ENCODE measurements at regions not wholly inside any gene's neighbourhood (a gene's known extent, or its start where the extent isn't known, plus 50 kb on each side); places are given as distances from the start of the nearest gene placed in this dataset.

GRCh38 chr14:101460521-101460920, 100.8 kb upstream of the DIO3 start:
- no peaks in the 10 kb centered on the region for H3K36me3 Mint-ChIP-seq (ENCODE audit: low read depth)
- peaks cover 63% of the 10 kb centered on the region for H3K27me3 Mint-ChIP-seq (ENCODE audit: low read depth)
- TF ChIP-seq, protein P1, sequence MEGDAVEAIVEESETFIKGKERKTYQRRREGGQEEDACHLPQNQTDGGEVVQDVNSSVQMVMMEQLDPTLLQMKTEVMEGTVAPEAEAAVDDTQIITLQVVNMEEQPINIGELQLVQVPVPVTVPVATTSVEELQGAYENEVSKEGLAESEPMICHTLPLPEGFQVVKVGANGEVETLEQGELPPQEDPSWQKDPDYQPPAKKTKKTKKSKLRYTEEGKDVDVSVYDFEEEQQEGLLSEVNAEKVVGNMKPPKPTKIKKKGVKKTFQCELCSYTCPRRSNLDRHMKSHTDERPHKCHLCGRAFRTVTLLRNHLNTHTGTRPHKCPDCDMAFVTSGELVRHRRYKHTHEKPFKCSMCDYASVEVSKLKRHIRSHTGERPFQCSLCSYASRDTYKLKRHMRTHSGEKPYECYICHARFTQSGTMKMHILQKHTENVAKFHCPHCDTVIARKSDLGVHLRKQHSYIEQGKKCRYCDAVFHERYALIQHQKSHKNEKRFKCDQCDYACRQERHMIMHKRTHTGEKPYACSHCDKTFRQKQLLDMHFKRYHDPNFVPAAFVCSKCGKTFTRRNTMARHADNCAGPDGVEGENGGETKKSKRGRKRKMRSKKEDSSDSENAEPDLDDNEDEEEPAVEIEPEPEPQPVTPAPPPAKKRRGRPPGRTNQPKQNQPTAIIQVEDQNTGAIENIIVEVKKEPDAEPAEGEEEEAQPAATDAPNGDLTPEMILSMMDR (IDR thresholded peaks at IDR 0.05; ENCODE audit: unreplicated experiment in 3 of 3): no peak
- H3K4me3 Mint-ChIP-seq: no peak overlapping the region
- H3K4me1 Mint-ChIP-seq: peaks cover 11% of the 10 kb centered on the region
- H3K9me3 Mint-ChIP-seq: peaks cover 2% of the 10 kb centered on the region
- no peak overlapping the region for H3K27ac Mint-ChIP-seq

GRCh38 chr14:101460986-101461750, 100.1 kb upstream of the DIO3 start:
- Mint-ChIP-seq H3K36me3 (ENCODE audit: low read depth) (no peaks in the 10 kb centered on the region), H3K27me3 (ENCODE audit: low read depth) (peaks cover 61% of the 10 kb centered on the region)

DNA sequence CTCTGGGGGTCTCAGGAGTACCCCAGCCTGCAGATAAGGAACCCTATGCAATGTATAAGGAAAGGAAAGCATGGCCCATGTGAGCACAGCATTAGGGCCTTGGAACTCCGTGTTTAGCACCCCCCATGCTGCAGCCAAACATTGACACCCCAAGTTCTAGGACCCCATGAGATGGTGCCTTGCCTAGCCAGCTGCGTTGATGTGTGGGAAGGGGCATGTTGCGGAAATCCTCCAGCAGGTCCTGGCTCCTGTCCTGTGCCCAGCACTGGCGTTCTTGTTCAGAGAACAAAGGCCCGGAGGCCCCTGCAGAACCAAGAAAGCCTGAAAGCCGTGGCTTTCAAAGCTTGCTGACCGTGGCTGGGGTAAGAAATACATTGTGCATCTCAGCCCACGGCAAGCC, 99.4 kb upstream of the DIO3 start:
- Mint-ChIP-seq H3K27ac (no peak overlapping the region), H3K4me3 (no peak overlapping the region), H3K36me3 (ENCODE audit: low read depth) (no peaks in the 10 kb centered on the region), H3K4me1 (peaks cover 3% of the 10 kb centered on the region), H3K9me3 (no peaks in the 10 kb centered on the region), H3K27me3 (ENCODE audit: low read depth) (peaks cover 53% of the 10 kb centered on the region)
- TF ChIP-seq, protein P1 (IDR thresholded peaks at IDR 0.05; ENCODE audit: unreplicated experiment in 3 of 3): no peak

More at GRCh38 chr14:101460986-101461750, 100.1 kb upstream of the DIO3 start:
- Mint-ChIP-seq H3K4me3 (no peak overlapping the region), H3K4me1 (peaks cover 11% of the 10 kb centered on the region), H3K9me3 (no peaks in the 10 kb centered on the region), H3K27ac (no peak overlapping the region)
- TF ChIP-seq, protein P1 (IDR thresholded peaks at IDR 0.05; ENCODE audit: unreplicated experiment in 3 of 3): no peak

DNA sequence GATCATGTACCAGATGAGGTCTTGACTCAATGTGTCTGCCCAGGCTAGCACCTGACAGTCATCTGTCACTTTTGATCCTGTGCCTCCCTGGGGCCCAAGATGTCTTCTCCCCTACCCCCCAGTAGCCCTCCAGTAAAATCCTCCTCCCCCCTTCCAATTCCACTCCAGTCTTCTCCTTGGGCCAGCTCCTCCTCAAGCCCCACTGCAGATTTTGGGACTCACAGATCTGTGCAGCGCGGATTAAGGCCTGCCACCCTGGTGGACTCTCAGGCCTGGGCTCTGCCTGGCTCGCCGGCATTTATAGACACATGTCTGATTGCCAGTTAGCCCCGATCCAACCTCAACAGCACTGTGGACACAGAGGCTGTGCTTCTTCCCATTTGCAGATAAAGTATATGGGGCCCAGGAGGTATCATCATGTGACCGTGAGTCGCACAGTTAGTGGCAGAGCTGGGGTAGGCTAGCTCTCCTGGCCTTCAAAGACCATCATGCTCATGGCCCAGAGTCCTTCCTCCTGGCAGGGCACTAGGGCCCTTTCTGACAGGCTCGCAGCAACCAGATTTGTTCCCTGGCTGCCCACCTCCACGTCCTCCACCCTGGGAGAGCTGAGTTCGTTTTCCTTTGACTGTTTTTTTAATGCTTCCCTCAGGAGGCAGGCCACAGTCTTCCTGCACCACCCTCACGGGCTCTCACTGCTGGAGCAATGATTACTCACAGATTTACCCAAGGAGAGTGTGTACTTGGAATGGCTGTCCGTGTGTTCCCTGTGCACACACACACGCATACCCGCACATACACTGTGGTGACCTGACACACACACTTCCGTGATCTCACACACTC, 98.3 kb upstream of the DIO3 start:
- TF ChIP-seq, protein P1 (IDR thresholded peaks at IDR 0.05; ENCODE audit: unreplicated experiment in 3 of 3): no peak
- H3K9me3 Mint-ChIP-seq: no peaks in the 10 kb centered on the region
- no peaks in the 10 kb centered on the region for H3K4me1 Mint-ChIP-seq
- H3K27ac Mint-ChIP-seq: no peak overlapping the region
- no peak overlapping the region for H3K4me3 Mint-ChIP-seq
- no peaks in the 10 kb centered on the region for H3K36me3 Mint-ChIP-seq (ENCODE audit: low read depth)
- H3K27me3 Mint-ChIP-seq (ENCODE audit: low read depth): peaks cover 49% of the 10 kb centered on the region

DNA sequence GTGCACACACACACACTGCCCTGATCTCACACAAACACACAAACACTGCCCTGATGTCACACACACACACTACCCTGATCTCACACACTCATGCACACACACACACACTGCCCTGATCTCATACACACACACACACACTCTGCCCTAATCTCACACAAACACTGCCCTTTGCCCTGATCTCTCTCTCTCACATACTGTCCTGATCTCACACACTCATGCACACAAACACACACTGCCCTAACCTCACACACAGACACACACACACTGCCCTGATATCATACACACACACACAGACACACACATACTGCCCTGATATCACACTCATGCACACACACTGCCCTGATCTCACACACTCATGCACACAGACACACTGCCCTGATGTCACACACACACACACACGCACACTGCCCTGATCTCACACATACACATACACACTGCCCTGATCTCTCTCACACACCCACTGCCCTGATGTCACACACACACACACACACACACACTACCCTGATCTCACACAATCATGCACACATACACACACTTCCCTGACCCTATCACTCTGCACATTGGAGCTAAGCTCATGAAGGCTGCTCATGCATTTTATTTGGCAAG, 97.6 kb upstream of the DIO3 start:
- H3K27ac Mint-ChIP-seq: no peak overlapping the region
- H3K9me3 Mint-ChIP-seq: no peaks in the 10 kb centered on the region
- no peaks in the 10 kb centered on the region for H3K36me3 Mint-ChIP-seq (ENCODE audit: low read depth)
- H3K4me1 Mint-ChIP-seq: no peaks in the 10 kb centered on the region
- TF ChIP-seq, protein P1 (IDR thresholded peaks at IDR 0.05; ENCODE audit: unreplicated experiment in 3 of 3): no peak
- H3K27me3 Mint-ChIP-seq (ENCODE audit: low read depth): peaks cover 46% of the 10 kb centered on the region
- H3K4me3 Mint-ChIP-seq: no peak overlapping the region

All from nephron (organoid).